HG03520 (cell line): ENCODE measurements at regions not wholly inside any gene's neighbourhood (a gene's known extent, or its start where the extent isn't known, plus 50 kb on each side); places are given as distances from the start of the nearest gene placed in this dataset.

ENCODE experiments used
- ATAC-seq: cut with Tn5 transposase; IDR thresholded peaks from one replicate; pipeline ENCODE4 v1.9.1; 2021; ENCODE audit warnings: mild to moderate bottlenecking, moderate library complexity; ENCODE audit not compliant: unreplicated experiment

DNA sequence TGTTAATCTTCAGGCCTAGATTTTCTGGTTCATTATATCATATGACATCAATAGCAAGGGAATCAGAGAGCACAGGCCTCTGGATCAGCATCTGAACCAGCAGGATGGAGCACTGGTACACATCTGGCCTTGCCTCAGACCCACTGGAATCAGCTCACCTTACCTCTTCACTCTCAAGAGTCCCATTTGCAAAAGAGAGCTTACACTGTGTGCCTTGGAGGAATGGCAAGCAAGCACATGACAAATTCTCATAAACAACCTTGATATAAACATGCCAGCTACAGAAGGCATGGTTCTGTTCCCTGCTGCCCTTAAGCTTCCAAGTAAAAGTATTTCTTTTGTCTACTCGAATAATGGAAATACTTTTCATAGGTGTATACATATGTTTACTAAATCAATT, 128.6 kb upstream of the CPM start:
- no peak for ATAC-seq

DNA sequence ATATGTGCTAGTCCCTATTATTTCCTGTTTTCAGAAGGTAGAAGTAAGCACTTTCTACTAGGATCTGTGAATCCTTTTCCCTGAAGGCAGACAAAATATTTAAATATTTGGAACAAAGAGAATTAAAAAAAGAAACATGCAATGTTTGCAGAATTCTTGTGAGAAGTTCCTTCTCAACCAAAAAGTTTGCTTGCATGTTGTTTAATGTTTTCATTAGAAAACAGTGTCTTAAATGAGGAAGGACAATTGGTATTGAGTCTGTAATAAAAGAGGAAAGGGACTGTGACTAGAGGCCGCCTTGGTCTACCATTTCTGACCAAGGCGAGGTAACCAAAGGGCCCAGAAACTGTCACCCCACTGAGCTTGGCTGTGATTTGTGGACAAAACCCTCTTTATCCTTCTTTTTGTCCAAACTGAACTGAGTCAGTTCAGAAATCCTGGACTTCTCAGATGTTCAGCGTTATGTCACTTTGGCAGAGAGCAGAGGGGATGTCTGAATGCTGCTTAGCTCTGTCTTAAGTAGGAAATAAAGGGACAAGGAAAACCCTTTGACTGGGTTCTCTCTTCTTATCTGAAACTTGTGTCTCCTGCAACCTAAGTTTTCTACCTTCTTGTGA, 129.8 kb upstream of the CPM start:
- ATAC-seq: no peak

DNA sequence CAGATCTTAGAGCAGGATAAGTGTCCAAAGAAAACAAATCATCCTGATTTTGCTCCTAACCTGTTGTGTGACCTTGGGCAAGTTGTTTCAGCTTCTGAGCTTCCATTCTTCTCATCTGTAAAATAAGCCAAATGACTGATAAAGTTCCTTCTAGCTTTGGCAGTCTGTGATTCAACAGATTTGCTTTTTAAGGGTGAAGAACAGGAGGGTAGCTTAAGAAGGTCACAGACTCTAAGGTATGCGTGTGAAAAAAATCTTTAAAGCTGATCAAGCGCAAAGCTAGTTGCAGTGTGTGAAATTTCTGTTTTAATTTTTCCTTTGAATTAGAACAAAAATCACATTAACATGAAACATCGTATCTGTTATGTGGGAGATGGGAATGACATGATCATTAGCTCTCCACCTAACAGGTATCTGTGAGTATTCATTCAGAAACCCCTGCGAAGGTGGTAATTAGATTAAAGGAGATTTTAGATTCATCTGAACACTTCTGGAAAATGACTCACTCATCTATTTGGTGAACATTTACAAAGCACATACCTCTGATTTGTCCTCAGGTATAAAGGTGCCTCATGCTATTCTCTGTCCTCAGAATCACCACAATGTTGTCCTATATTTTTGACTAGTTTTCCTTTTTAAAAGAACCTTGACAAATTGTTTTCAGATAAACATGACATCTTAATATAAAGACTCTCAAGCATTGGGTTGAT, 131.9 kb upstream of the CPM start:
- no peak for ATAC-seq

DNA sequence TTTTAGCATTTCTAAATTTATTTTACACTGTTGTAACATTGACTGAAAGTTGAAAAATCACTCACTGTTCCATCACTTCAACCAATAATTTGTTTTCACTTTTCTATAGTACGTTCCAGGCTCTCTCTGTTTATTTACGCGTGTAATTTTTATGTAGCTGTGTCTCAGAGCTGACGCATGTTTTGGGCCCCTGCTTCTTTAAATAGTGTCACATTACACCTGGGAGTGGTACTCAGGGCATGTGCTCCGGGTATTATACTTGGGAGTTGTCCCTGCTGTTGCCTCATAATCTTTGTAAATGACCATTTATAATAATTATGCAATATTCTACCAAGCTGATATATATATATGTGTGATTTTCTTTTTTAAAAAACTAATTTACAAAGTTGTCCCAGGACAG, 132.8 kb upstream of the CPM start:
- no peak for ATAC-seq

DNA sequence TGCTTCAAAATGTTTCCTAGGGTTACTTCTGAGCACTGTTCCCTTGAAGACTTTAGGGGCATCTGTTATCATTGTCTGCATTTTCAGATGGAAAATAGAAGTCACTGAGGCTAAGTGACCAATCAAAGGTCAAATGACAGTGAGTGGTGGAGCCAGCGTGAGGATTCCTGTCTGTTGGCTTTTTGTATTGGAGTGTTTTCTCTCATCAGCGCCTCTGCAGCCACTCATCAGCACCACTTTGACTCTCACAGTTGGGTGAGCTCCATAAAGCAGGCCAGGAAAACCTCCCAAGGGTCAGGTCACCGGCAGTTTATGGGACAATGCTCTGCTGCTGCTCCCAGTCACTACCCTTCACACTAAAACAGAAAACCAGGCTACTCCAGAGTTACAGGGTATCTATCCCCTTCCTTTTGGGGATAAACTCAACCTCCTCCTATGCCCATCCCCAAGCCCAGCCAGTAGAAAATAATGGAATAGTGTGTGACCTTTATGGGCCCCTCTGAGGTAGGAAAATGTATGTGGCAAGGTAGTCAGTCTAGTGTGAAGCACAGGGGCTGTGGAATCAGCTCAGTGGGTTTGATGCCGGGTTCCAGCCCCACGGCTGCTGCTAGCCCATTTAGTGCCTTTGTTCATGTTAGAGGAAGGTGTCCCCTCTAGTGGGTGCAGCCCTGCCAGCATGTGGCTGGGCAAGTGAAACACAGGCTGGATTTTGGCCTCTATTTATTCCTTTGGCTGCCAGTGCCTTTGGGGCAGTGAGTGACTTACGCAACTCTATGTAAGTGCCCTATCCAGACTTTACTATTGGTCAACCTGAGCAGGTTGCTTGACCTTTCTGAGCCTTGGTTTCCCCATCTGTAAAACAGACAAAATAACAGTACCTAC, 133.8 kb upstream of the CPM start:
- no peak for ATAC-seq

DNA sequence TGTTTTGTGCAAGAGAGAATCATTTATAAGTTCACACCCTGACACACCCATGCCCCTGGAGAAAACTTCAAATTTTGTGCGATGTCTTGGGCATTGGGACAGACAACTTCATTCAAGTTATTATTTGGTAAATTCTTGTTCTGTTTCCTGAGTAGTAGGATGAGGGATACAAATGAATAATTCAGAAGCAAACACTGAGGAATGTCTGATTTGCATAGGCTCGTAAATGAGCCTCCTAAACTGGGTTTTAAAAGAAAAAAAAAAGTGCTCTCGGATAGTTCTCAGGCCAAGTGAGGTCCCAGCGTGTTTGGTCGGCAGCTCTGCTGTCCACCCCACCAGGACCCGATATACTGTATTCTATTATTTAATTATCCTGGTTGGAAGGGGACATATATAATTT, 134.7 kb upstream of the CPM start:
- ATAC-seq: no peak

DNA sequence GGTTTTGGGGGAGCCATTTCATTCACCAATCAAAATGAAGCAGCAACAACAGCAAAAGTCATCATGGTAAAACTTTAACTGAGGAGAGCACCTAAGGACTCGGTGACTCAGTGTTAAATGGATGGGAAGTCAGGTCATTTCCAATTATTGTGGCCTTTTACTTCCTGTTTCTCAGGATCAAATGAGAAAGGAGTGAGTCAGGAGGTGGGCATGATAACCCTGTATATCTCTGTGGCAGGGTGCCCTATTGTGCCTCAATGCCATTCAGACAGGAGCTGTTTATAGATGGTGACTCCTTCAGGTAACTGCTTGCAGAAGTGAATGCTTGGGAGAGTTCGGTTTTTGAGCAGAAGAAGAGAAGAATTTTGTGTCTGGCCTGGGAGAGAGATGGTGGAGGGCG, 135.5 kb upstream of the CPM start:
- ATAC-seq: no peak

DNA sequence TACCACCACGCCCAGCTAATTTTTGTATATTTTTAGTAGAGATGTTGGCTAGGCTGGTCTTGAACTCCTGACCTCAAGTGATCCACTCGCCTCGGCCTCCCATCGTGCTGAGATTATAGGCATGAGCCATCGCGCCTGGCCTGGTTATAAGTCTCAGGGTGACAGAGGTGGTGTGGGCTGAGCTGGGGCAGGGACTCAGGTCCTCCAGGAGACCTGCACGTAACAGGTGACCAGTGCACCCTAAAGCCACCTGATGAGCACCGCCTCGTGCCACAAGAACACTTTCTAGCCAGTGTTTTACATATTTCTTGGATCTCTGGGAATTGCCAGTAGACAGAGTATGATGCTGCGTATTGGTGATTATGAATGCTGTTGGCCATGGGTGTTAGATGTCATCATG, 136.5 kb upstream of the CPM start:
- ATAC-seq: no peak

DNA sequence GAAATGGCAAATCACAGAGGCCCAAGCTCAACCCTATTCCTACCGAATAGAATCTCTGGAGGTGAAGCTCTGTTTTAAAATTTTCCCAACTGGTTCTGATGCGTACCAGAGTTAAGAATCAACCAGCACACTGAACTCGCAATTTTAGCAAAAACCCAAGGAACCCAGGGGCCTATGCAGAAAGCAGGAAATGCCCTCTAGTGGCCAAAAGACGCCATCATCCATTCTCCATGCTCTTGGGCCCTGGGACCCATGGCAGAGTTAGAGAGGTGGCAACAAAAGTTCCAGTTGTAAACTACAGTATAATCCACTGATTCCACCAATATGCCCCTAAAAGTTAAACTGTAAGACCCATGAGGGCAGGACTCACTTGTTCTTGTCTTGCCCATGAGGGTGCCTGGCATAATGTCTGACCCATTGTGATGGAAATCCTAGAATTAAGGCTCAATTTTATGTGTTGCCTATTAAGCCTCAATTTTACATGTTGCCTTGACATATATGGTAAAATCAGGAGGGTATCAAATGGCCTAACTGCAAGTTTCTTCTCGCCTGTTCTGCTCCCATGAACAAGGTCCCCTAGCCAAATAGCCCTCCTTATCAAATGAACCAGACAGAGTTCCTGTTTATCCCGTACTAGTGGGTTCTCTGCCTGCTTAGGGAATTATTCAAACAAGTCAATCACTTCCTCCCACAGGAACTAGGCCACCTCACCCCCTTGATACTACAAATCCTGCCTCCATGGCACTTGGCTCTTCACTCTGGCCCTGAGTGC, 137.5 kb upstream of the CPM start:
- peak; percentile 85 for ATAC-seq

DNA sequence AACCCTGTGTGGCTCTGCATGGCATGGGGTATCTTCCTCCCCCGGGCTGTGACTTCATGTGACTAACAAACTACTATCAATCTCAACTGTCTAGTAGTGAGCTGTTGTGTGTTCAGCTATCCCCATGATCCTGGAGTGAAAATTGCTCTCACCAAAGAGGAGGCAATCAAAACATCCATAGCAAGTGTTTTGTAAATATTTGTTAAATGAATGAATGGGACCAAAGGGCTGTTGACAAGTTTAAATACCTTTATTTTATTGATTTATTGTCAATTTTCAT, 138.1 kb upstream of the CPM start:
- ATAC-seq: no peak

DNA sequence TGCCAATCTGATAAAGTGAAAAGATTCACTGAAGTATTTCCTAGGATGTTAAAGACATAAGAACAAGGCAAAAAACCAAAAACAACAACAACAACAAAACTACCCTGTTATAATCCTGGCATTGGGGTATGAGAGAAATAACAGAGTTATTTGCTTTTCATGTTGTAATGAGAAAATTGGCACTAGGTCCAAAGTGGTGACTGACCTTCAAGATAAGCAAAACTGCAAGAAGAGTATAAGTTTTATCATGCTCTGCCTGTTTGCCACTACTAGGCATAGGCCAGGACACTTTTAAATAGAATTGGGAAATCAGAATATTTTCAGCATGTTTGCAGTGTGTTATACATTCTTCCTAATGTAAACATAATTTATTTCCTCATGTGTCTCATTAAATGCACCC, 140.1 kb upstream of the CPM start:
- ATAC-seq: no peak

DNA sequence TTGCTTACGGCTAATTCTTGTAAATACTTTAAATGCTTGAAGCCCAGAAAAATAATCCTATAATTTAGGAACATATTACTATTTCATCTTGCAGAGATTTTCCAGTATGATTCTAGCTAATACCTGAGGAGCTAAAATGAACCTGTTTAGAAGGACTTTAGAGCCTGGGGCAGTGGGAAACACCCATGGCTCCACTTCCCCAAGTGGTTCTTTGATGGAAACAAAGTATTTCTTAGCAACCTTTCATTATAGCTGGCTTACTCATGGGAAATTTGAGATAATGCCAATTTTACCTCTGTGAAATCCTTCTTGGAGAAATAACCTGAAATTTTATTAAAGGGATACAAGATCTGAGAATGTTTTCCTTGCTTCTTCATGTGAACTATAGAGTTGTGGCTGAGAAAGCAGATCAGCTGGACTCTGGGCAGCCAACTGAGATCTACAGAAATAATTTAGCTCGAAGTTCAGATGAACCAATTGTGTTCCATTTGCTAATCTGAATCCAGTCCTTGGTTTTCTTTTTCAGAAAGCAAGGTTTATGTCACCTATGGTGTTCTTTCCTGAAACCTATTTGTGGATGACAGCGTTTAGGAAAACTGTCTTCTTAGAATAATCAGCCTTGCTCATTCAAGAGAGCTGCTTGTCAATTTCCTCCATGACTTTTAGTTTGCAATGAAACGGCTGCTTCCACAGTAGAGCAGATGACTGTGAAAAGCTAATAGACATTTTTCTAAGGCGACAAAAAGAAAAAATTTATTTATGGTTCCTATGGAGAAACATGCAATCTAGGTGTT, 141.8 kb upstream of the CPM start:
- no peak for ATAC-seq

DNA sequence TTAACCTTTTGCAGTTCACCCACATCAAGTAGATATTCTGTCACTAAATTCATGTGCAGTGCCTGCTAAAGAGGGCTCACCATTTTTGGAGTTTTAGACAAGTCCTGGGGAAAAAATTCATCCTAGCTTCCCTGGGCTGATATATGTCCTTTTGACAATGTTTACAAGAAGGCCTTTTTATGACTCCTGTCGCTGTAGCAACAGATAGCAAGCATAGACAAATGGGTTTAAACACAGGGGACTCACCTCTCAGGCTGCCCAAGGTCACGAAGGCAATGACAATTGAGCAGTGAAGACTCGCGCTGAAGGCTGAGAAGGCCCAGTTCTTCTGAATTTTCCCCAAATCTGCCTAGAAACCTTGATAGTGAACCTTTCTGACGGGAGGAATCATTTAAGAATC, 150.7 kb upstream of the CPM start:
- ATAC-seq: no peak

DNA sequence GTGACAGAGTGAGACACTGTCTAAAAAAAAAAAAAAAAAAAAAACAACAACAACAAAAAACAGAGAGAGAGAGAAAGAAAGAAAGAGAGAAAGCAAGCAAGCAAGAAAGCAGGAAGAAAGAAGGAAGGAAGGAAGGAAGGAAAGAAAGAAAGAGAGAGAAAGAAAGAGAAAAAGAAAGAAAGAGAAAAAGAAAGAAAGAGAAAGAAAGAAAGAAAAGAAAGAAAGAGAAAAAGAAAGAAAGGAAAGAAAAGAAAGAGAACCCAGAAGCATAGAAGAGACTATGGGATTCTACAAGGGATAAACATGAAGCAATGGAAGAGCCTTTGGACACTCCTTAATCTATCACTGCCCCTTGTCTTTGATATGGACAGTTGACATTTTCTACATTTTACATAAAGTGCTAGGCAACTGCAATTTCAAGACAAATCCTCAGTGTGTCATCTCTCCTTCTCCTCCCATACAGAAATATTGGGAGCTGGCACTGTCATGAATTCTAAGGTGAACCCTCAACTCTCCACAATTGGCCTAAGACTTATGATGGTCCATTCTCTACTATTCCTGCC, 151.9 kb upstream of the CPM start:
- no peak for ATAC-seq

DNA sequence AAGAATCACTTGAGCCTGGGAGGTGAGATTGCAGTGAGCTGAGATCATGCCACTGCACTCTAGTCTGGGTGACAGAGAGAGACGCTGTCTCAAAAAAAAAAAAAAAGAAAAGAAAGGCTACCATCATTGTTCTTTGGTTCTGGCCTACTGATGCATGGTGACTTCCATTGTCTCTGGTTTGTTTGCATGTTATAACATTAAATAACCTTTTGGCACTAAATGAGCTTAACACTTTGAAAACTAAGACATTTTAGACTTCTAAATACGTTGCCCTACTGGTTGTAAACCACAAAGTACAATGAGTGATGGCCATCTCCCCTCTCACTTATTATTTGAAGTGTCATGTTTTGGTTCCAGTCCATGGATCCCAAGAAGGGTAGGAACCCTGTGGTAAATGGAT, 152.9 kb upstream of the CPM start:
- ATAC-seq: no peak

DNA sequence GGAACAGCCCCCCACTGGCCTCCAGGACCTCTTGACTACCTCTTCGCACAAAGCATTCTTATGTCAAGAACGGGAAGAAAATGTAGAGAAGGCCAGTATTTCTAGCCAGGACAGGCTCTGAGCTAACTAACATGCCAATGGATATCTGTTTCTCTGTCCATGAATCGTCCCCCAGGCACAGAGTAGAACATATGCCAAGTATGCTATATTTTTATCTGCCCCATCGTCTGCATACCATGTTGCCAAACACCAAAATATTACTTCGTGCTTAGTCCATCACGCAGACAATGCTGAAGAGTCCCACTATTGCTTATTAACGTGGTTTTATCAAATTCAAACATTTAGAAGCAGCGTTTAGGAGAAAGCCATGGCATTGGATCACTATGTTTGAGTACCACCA, 151.4 kb upstream of the CPSF6 start:
- no peak for ATAC-seq

DNA sequence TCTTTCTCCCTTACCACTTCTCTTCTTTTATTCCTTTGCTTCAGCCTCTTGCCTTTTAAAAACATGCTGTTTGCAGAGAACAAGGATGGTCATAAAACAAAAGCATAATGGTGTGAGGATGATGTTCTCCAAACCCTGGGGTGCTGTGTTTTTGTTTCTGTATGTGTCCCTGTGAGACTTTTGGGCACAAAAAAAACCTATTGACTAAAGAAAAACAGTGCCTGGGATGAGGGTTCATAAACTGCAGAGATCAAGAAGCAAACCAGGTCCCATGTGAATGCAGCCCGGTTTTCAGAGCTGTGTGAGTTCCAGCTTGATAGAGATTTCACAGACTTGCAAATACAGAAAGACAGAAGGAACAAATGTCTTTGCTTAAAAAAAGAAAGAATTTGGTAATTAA, 148.6 kb upstream of the CPSF6 start:
- ATAC-seq: no peak

DNA sequence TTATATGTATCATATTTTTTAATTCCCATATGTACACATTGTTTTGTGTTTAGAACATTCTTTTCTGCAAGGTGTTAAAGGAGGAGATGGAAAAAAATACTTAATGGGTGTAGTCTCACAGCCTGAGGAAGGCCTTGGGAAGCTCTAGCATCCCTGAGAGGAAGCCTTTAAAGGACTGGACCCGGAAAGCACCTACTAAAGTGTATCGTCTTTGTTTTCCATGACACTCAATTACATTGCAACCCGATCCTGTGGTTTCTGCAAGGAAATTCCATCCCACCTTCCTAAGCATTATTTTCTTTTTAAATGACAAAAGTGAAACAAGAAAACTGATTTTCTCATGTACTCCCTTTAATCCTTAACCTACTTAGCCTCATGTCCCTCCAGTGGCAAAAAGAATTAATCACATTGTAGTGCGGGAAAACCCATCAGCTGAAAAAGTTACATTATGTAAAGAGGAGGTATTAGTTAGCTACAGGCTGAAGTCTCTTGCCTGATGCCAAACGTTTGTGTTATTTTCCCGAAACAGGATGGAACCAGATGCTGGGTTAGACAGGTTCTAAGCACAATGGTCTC, 147.8 kb upstream of the CPSF6 start:
- ATAC-seq: no peak

DNA sequence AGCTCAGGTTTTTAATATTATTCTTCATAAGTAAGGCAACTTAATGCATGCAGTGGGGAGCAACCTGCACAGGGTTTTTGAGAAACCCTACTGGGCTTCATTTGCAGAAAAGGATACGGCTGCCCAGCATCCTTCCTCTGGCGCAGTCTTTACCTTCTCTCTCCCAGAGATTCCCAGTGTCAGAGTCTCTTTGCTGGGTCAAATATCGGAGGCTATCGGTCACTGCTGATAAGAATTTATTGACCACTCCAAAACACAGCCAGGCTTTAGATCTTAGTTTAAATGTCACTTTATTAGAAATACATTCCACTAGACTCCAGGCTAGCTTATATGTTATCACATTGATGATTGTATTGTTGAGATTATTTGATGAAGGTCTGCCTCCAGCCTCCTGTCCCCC, 147.2 kb upstream of the CPSF6 start:
- ATAC-seq: no peak

DNA sequence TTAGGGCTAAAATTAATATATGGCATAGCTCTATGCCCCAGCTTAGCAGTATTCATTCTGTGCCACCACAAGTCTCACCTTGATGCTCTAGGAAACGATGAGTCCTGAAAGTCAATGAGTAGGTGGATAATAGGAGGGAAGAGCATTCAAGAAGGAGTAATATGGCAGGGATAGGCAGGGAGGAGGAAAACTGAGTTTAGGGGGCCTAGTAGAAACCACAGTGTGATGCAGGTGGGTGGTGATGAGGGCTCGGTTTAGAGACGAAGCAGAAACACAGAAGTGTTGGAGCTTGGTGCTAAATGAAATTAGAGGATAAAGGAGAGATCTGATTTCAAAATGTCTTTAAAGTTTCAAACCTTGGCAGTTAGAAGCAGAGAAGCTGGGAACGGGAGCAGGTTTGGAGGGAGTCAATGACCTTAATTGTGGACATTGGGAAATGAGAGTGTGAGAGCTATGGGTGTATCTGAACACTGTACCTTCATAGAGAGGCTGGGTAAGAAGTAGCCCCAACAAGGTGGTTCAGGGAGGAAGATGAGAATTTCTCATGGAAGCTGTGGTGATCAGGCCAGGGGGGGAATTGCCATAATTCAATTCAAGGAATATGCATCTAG, 144.7 kb upstream of the CPSF6 start:
- no peak for ATAC-seq
